GM23338 (cell line): ENCODE measurements at regions not wholly inside any gene's neighbourhood (a gene's known extent, or its start where the extent isn't known, plus 50 kb on each side); places are given as distances from the start of the nearest gene placed in this dataset.

Experiments
- ATAC-seq: fragments of 200-7000 bp; cut with Tn5 transposase; 3 replicates; pipeline ENCODE4 v1.9.1; 2020
- DNase-seq: peaks from one replicate; pipeline ENCODE4 v3.0.0-alpha.2; 2015; ENCODE audit warnings: low spot score
- H2AFZ ChIP-seq: fragments of 200-600 bp; sonication (generic); 2 replicates; pipeline ENCODE4 v1.8.0; 2016; ENCODE audit warnings: antibody characterized with exemption, mild to moderate bottlenecking, moderate library complexity
- H3F3A ChIP-seq: fragments of 200-600 bp; sonication (generic); replicated peaks from 2 replicates; pipeline ENCODE4 v1.8.0; 2017; ENCODE audit warnings: antibody characterized with exemption, mixed run types, low read depth
- H3K27ac ChIP-seq: fragments of 200-600 bp; sonication (generic); 2 replicates; pipeline ENCODE4 v1.6.1; 2016; ENCODE audit warnings: low read depth
- H3K27me3 ChIP-seq: fragments of 200-600 bp; sonication (generic); 2 replicates; pipeline ENCODE4 v1.8.0; 2016; ENCODE audit warnings: mild to moderate bottlenecking, mixed run types, moderate library complexity; ENCODE audit not compliant: insufficient read depth
- H3K36me3 ChIP-seq: fragments of 200-600 bp; sonication (generic); 2 replicates; pipeline ENCODE4 v1.8.0; 2016; ENCODE audit warnings: mild to moderate bottlenecking; ENCODE audit not compliant: insufficient read depth
- H3K4me1 ChIP-seq: fragments of 200-600 bp; sonication (generic); 2 replicates; pipeline ENCODE4 v1.8.0; 2016; ENCODE audit warnings: mild to moderate bottlenecking, moderate library complexity; ENCODE audit not compliant: insufficient read depth
- H3K4me2 ChIP-seq: fragments of 200-600 bp; sonication (generic); 2 replicates; pipeline ENCODE4 v1.7.1; 2017; ENCODE audit warnings: mixed run types
- H3K4me3 ChIP-seq: fragments of 200-600 bp; sonication (generic); 2 replicates; pipeline ENCODE4 v1.6.1; 2016; ENCODE audit warnings: mixed run types
- H3K79me2 ChIP-seq: fragments of 200-600 bp; sonication (generic); replicated peaks from 2 replicates; pipeline ENCODE4 v1.8.0; 2017; ENCODE audit warnings: mild to moderate bottlenecking; ENCODE audit not compliant: insufficient read depth
- H3K9me2 ChIP-seq: fragments of 200-600 bp; sonication (generic); 2 replicates; pipeline ENCODE4 v1.8.0; 2017; ENCODE audit not compliant: insufficient read depth
- H4K20me1 ChIP-seq: fragments of 200-600 bp; sonication (generic); replicated peaks from 2 replicates; pipeline ENCODE4 v1.8.0; 2017; ENCODE audit warnings: mild to moderate bottlenecking; ENCODE audit not compliant: insufficient read depth
- H3K27ac Mint-ChIP-seq: 2 replicates; pipeline ENCODE4 v1.8.0; 2020; ENCODE audit warnings: inconsistent platforms, mild to moderate bottlenecking, moderate library complexity, mixed read lengths
- H3K27me3 Mint-ChIP-seq: 3 replicates; pipeline ENCODE4 v1.8.0; 2022; ENCODE audit warnings: low read depth, mild to moderate bottlenecking, moderate library complexity, mixed read lengths, inconsistent platforms; ENCODE audit not compliant: insufficient read depth, poor library complexity
- H3K36me3 Mint-ChIP-seq: 3 replicates; pipeline ENCODE4 v1.8.0; 2021; ENCODE audit warnings: low read depth, mild to moderate bottlenecking, inconsistent platforms, moderate library complexity, mixed read lengths
- H3K4me1 Mint-ChIP-seq: 3 replicates; pipeline ENCODE4 v1.8.0; 2020; ENCODE audit warnings: mild to moderate bottlenecking, inconsistent platforms, mixed read lengths
- H3K4me3 Mint-ChIP-seq: 3 replicates; pipeline ENCODE4 v1.8.0; 2021; ENCODE audit warnings: moderate library complexity, mild to moderate bottlenecking, inconsistent platforms, mixed read lengths
- H3K9me3 Mint-ChIP-seq: 3 replicates; pipeline ENCODE4 v1.8.0; 2020; ENCODE audit warnings: moderate library complexity, mild to moderate bottlenecking, inconsistent platforms, mixed read lengths
- CREB1 ChIP-seq: fragments of 250-450 bp; sonication (Bioruptor Pico); IDR thresholded peaks from 2 replicates; pipeline ENCODE4 v1.5.0; 2020; ENCODE audit warnings: low read depth, mild to moderate bottlenecking, moderate library complexity
- CTCF ChIP-seq, 2 experiments: fragments of 200-600 bp in 1 of 2; sonication (generic) in 1 of 2; conservative IDR thresholded peaks; 2 replicates each; pipeline versions ENCODE4 v1.5.1 to v1.6.1; 2016 to 2017; ENCODE audit warnings: antibody characterized with exemption in 2 of 2, low read depth in 2 of 2, mild to moderate bottlenecking in 2 of 2, moderate library complexity in 1 of 2
- ETS1 ChIP-seq: IDR thresholded peaks from 2 replicates; pipeline ENCODE4 v1.6.1; 2016; ENCODE audit warnings: antibody characterized with exemption
- EZH2 ChIP-seq: fragments of 200-600 bp; sonication (generic); IDR thresholded peaks from one replicate; pipeline ENCODE4 v1.8.0; 2017; ENCODE audit warnings: antibody characterized with exemption, mild to moderate bottlenecking, low read depth; ENCODE audit not compliant: unreplicated experiment
- EZH2phosphoT487 ChIP-seq: fragments of 200-600 bp; sonication (generic); IDR thresholded peaks from one replicate; pipeline ENCODE4 v1.8.1; 2018; ENCODE audit warnings: antibody characterized with exemption; ENCODE audit not compliant: unreplicated experiment
- JUNB ChIP-seq: IDR thresholded peaks from one replicate; pipeline ENCODE4 v1.6.1; 2016; ENCODE audit warnings: antibody characterized with exemption; ENCODE audit not compliant: unreplicated experiment
- NANOG ChIP-seq: IDR thresholded peaks from 2 replicates; pipeline ENCODE4 v1.6.1; 2016; ENCODE audit warnings: antibody characterized with exemption, borderline replicate concordance
- POLR2AphosphoS5 ChIP-seq: IDR thresholded peaks from 2 replicates; pipeline ENCODE4 v1.6.1; 2016; ENCODE audit warnings: antibody characterized with exemption, low read depth
- REST ChIP-seq: IDR thresholded peaks from one replicate; pipeline ENCODE4 v1.6.1; 2018; ENCODE audit warnings: antibody characterized with exemption; ENCODE audit not compliant: unreplicated experiment
- STAT1 ChIP-seq: IDR thresholded peaks from one replicate; pipeline ENCODE4 v1.6.1; 2016; ENCODE audit warnings: antibody characterized with exemption; ENCODE audit not compliant: unreplicated experiment
- ZNF114 ChIP-seq: fragments of 250-450 bp; sonication (Bioruptor Pico); IDR thresholded peaks from 2 replicates; pipeline ENCODE4 v1.5.0; 2020; ENCODE audit warnings: mild to moderate bottlenecking, moderate library complexity
- ZNF331 ChIP-seq: fragments of 250-450 bp; sonication (Bioruptor Pico); IDR thresholded peaks from 2 replicates; pipeline ENCODE4 v1.5.0; 2020; ENCODE audit warnings: low read depth, mild to moderate bottlenecking, moderate library complexity
- ZNF462 ChIP-seq: fragments of 250-450 bp; sonication (Bioruptor Pico); IDR thresholded peaks from 2 replicates; pipeline ENCODE4 v1.5.0; 2020; ENCODE audit warnings: mild to moderate bottlenecking, moderate library complexity

- Mint-ChIP-seq H3K27ac (no peak overlapping the region), H3K36me3 (no peaks in the 10 kb centered on the region), H3K4me1 (no peaks in the 10 kb centered on the region), H3K4me3 (no peak overlapping the region), H3K9me3 (no peaks in the 10 kb centered on the region; the same call in 2 of the 3 replicates), H3K27me3 (peaks cover 8% of the 10 kb centered on the region)
- no peak for ATAC-seq
- Histone ChIP-seq H3K4me1 (no peaks in the 10 kb centered on the region), H3K9me2 (no peaks in the 10 kb centered on the region), H3F3A (no peaks in the 10 kb centered on the region), H4K20me1 (no peaks in the 10 kb centered on the region), H2AFZ (no peak overlapping the region), H3K79me2 (no peaks in the 10 kb centered on the region), H3K36me3 (no peaks in the 10 kb centered on the region), H3K4me2 (no peak overlapping the region), H3K27me3 (no peaks in the 10 kb centered on the region), H3K4me3 (no peak overlapping the region), H3K27ac (no peak overlapping the region)
- TF ChIP-seq CREB1 (no peak), NANOG (no peak), ETS1 (no peak), STAT1 (no peak), ZNF331 (CRISPR knock-in tag) (no peak), EZH2phosphoT487 (no peak), REST (no peak), POLR2AphosphoS5 (no peak), CTCF (conservative IDR thresholded peaks at IDR 0.05; ENCODE audit: low read depth in 2 of 2) (no peak), ZNF114 (CRISPR knock-in tag) (no peak), ZNF462 (CRISPR knock-in tag) (no peak), EZH2 (no peak), JUNB (no peak)
- DNase-seq, result no peak
Measured at GRCh38 chr16:66298571-66299120, 67.8 kb upstream of the CDH5 start.
